HPDE6-E6E7 (cell line): ENCODE measurements at regions not wholly inside any gene's neighbourhood (a gene's known extent, or its start where the extent isn't known, plus 50 kb on each side); places are given as distances from the start of the nearest gene placed in this dataset.
A peak's percentile ranks its signal among the peaks of the same experiment; 100 is the strongest.

Experiments used
- DNase-seq: peaks from one replicate; pipeline ENCODE4 v3.0.0; 2011; ENCODE audit warnings: missing footprints; ENCODE audit errors: extremely low spot score

- no peak for DNase-seq
These were observed 70.0 kb upstream of the INPP5A start for GRCh38 chr10:132467464-132468149.

GRCh38 chr10:132468216-132468615, 69.4 kb upstream of the INPP5A start:
- DNase-seq = no peak

GRCh38 chr10:132468651-132469050, 68.9 kb upstream of the INPP5A start:
- DNase-seq = no peak

DNA sequence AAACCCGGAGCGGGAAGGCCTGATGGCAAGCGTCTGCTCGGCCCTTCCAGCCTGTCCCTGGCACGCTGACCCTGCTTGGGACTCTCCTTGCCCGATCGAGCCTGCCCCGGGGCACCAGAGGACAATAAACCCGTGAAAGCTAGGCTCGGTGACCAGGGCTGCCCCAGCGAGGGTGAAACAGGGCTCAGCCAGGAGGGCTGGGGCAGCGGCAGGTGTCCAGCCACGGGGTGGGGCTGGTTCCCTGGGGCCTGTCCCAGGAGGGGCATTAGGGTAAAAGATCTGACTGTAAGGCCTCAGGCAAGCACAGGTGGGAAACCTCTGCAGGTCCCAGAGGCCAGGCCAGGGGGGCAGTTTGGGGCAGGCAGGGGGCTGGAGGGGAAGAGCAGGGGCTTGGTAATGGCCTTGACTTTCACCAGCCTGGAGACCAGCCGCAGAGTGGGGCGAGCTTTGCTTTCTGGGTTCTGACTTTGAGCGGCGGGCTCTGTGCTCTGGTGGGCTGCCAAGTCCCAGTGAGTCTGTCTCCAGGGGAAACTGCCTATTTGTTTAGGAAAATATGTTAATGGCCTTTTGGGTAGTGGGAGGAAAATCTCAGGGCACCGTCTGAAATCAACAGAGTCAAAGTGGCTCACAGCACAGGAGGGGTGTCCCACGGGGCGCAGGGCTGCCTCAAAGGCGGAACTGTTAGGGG, 68.2 kb upstream of the INPP5A start:
- DNase-seq = no peak

- DNase-seq = no peak
These were observed 67.0 kb upstream of the INPP5A start for GRCh38 chr10:132470410-132471124.

GRCh38 chr10:132471125-132471451, 66.5 kb upstream of the INPP5A start:
- DNase-seq = no peak

GRCh38 chr10:132471484-132471883, 66.1 kb upstream of the INPP5A start:
- DNase-seq = no peak

GRCh38 chr10:132475086-132475485, 62.5 kb upstream of the INPP5A start:
- DNase-seq = no peak

GRCh38 chr10:132476146-132477065, 61.2 kb upstream of the INPP5A start:
- DNase-seq = no peak

DNA sequence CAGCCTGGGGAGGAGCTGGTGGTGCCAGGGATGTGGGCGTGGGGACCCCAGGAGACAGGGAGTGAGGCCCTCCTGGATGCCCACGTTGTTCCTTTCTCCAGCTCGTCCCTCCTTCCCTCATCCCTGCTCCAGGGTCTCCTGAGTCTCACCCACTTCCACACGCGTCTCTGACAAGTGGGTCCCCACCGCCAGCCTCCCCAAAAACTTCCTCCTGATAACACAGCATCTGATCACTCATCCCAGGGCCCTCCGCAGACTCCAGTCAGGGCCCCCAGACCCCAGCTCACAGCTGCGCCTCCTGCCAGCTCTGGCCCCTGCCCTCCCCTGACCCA, 60.6 kb upstream of the INPP5A start:
- DNase-seq = no peak

GRCh38 chr10:132477398-132478340, 59.9 kb upstream of the INPP5A start:
- DNase-seq = no peak

DNA sequence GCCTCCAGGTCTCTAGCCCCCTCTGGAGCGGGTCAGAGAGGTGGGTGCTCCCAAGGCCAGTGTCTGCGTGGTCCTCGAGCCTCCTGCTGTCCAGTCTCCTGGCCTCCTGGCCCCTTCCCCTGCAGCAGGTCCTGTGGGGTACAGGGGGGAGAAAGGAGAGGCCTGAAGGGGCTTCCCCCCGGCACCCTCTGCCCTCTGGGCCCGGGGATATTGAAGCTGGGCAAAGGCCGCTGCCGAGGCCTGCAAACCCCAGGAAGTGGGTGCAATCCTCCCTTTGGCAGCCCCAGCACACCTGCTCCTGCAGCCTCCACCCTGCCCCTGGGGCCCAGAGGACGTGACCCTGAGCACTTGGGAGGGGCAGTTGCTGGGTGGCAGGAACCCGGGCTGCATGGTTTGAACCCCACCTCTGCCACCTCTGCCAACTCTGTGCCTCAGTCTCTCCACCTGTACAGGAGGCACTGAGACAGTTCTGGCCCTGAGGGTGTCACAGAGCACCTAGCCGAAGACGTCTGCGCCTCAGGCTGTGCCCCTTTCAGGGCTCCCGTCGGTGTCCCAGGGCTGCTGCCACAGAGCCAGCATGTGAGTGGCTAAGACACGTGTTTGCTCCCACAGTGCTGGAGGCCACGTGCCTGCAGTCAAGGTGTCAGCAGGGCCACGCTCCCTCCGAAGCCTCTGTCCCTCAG, 59.1 kb upstream of the INPP5A start:
- no peak for DNase-seq

- no peak for DNase-seq
These were observed 58.5 kb upstream of the INPP5A start for GRCh38 chr10:132479024-132479602.

GRCh38 chr10:132479603-132480221, 57.9 kb upstream of the INPP5A start:
- no peak for DNase-seq

DNA sequence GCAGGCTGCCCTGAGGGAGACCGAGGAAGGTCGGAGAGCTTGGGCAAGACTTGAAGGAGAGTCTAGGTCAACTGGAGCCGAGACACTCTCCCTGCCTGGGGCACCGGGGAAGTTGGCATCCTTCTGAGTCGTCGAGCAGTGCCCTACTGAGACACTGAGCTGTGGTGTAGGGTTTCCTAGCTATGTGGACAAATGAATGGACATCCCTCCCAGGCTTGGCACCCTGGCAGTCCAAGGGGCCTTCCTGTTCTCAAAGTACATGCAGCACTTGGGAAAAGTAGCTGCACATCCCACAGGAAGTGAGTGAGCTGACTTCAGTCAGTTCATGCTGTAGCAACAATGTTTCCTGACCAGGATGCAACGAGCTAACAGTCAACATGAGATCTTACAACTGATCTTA, 57.2 kb upstream of the INPP5A start:
- DNase-seq = no peak

DNA sequence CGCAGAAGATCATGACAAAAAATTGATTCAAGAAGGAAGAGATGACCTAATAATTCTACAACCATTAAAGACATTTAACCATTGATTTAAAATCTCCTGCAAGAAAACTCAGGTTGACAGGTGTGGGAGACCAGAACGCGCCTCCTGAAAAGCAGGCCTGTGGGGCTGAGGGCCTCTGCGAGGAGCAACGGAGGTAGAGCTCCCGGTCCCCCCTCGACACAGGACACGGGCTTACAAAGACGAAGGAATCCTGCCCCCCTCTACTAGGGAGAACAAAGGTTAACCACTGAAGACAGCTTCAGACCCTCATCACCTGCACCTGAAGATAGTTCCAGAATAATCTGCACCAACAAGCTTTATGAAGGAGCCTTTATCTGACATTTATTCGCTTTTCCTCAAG, 55.9 kb upstream of the INPP5A start:
- no peak for DNase-seq

DNA sequence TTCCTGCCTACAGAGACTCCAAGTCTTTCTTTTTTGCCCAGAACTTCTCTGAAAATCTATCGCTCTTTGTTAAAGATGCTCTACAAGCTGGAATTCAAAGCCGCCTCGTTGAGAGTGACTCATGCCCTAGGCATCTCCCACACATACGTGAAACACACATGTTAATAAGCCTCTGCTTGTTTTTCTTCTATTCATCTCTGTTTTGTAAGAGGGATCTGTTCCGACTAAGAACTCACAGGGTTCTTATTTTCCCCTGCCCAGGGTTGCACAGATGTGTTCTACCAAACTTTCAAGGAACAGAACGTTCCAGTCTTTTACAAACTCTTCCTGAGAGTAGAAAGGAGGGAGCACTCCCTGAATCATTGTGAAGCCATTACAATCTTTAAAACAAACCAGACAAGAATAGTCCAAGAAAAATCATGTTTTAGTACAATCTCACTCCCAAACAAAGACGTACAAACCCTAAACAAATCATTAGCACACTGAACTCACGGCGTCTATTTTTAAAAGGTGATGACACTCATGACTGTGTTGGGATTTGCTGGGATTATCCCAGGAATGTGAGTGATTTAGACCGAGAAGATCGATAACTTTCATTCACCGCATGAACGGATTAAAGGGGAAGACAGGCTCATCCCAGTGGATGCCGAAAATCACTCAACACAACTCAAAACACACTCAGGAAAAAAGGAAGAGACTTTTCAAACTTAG, 55.3 kb upstream of the INPP5A start:
- DNase-seq = peak; percentile 27

DNA sequence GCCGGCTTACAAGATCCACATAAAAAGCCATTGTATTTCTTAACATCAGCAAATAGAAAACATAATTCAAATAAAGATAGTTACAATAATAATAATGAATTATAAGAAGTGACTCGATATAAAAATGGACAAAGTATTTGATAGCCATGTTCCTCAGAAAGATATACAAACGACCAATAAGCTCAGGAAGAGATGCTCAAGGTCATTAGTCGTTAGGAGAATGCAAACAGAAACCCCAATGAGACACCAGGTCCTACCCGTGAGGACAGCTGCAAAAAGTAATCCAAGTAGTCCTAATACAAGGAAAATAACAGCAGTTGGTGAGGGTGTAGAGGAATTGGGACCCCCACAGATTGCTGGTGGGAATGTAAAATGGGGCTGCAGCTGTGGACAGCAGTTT, 54.2 kb upstream of the INPP5A start:
- no peak for DNase-seq

GRCh38 chr10:132484922-132485321, 52.7 kb upstream of the INPP5A start:
- no peak for DNase-seq
